OCI-LY7 (cell line): ENCODE measurements at regions not wholly inside any gene's neighbourhood (a gene's known extent, or its start where the extent isn't known, plus 50 kb on each side); places are given as distances from the start of the nearest gene placed in this dataset.

Experiments used
- CTCF ChIP-seq: fragments of 200-600 bp; sonication (generic); conservative IDR thresholded peaks from 2 replicates; pipeline ENCODE4 v1.5.1; 2014; ENCODE audit warnings: mild to moderate bottlenecking, antibody characterized with exemption, low read length, moderate library complexity, mixed read lengths
- EZH2phosphoT487 ChIP-seq: fragments of 200-600 bp; sonication (generic); IDR thresholded peaks from 2 replicates; pipeline ENCODE4 v1.6.1; 2018; ENCODE audit warnings: low read depth, borderline replicate concordance, mild to moderate bottlenecking, mixed run types, antibody characterized with exemption, low read length, moderate library complexity, mixed read lengths

DNA sequence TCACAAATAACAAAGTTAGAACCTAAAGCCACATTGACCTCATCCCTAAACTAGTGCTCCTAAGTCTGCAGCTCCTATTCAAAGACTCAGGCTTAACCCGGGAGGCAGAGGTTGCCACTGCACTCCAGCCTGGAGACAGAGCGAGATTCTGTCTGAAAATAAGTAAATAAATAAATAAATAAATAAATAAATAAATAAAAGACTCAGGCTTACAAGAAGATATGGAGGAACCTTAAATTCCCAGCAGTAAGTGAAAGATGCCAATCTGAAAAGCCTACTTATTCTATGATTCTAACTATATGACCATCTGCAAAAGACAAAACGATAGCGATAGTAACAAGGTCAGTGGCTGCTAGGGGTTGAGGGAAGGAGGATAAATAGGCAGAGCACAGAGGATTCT, 101.7 kb downstream of the DDX1 start:
- TF ChIP-seq CTCF (no peak), EZH2phosphoT487 (no peak)
